ENCODE measurements at regions not wholly inside any gene's neighbourhood (a gene's known extent, or its start where the extent isn't known, plus 50 kb on each side); places are given as distances from the start of the nearest gene placed in this dataset.

- no peak overlapping the region for H3K4me2 ChIP-seq (ENCODE audit: control insufficient read depth, insufficient read depth)
- no peak overlapping the region for H2AFZ ChIP-seq (ENCODE audit: control insufficient read depth, low read depth, low read length)
- H3K4me3 ChIP-seq = no peak overlapping the region
- ATAC-seq = no peak
- intact Hi-C loops (cut with micrococcal nuclease; ENCODE audit: unreplicated experiment) = no loop called here
- CTCF ChIA-PET = no interaction called here
- no peak for TF ChIP-seq HSF1 (IDR thresholded peaks at IDR 0.05; ENCODE audit: low read depth, low read length)
- TF ChIP-seq SMAD5 (IDR thresholded peaks at IDR 0.05; ENCODE audit: low read depth) = no peak
- TF ChIP-seq NFYA (IDR thresholded peaks at IDR 0.05; ENCODE audit: borderline replicate concordance, low read depth, low read length) = no peak
- TF ChIP-seq MXI1 (IDR thresholded peaks at IDR 0.05; ENCODE audit: low read depth, low read length) = no peak
- TF ChIP-seq HCFC1 (IDR thresholded peaks at IDR 0.05; ENCODE audit: low read length) = no peak
- WGBS (ENCODE audit: insufficient coverage, insufficient replicate concordance, low lambda C conversion rate, missing lambda C conversion rate) = 39% methylated on average over 3 of the region's 3 CpGs
- peaks cover 2% of the 10 kb centered on the region for H3K4me1 ChIP-seq (ENCODE audit: control insufficient read depth, insufficient read depth, low read length)
- no peak for DNase-seq (ENCODE audit: low read depth, low spot score)
- in situ Hi-C loops (cut with MboI) = no loop called here
- no peak overlapping the region for H3K9ac ChIP-seq (ENCODE audit: control insufficient read depth, insufficient read depth, low read length)
- RAD21 ChIA-PET (ENCODE audit: unreplicated experiment) = no interaction called here
- H3K36me3 ChIP-seq (ENCODE audit: control insufficient read depth in 2 of 2, insufficient read depth in 2 of 2, low read length in 1 of 2) = no peaks in the 10 kb centered on the region
- no TSS peak for BruUV-seq (replicated peaks)
- SMC1A ChIA-PET (ENCODE audit: uncharacterized antibody, unreplicated experiment) = no interaction called here
- no peaks in the 10 kb centered on the region for H4K20me1 ChIP-seq (ENCODE audit: control insufficient read depth, insufficient read depth)
- POLR2A ChIA-PET = no interaction called here
- H3K9me3 ChIP-seq (replicated peaks; ENCODE audit: control insufficient read depth, insufficient read depth, low read length) = peaks cover 12% of the 10 kb centered on the region; the same call in 2 of the 3 replicates
- no peaks in the 10 kb centered on the region for H3K79me2 ChIP-seq (ENCODE audit: control insufficient read depth, insufficient read depth, low read length)
- no peak overlapping the region for H3K27ac ChIP-seq (ENCODE audit: control insufficient read depth, insufficient read depth)
- FAIRE-seq = no peak
- no peaks in the 10 kb centered on the region for H3K27me3 ChIP-seq (replicated peaks in 1 of 2; ENCODE audit: control insufficient read depth in 2 of 2, insufficient read depth in 2 of 2, low read length in 1 of 2)
These were observed 246.7 kb upstream of the B3GALT2 start for GRCh38 chr1:193432979-193433587.

- no peak overlapping the region for H3K27ac ChIP-seq (ENCODE audit: control insufficient read depth, insufficient read depth)
- H3K9ac ChIP-seq (ENCODE audit: control insufficient read depth, insufficient read depth, low read length) = no peak overlapping the region
- ChIA-PET RAD21 (ENCODE audit: unreplicated experiment) (no interaction called here), CTCF (no interaction called here), POLR2A (no interaction called here), SMC1A (ENCODE audit: uncharacterized antibody, unreplicated experiment) (no interaction called here)
- peaks cover 12% of the 10 kb centered on the region; the same call in 2 of the 3 replicates for H3K9me3 ChIP-seq (replicated peaks; ENCODE audit: control insufficient read depth, insufficient read depth, low read length)
- WGBS (ENCODE audit: insufficient coverage, insufficient replicate concordance, low lambda C conversion rate, missing lambda C conversion rate) = 8% methylated on average over 2 of the region's 2 CpGs
- no peaks in the 10 kb centered on the region for H4K20me1 ChIP-seq (ENCODE audit: control insufficient read depth, insufficient read depth)
- no peaks in the 10 kb centered on the region for H3K27me3 ChIP-seq (replicated peaks in 1 of 2; ENCODE audit: control insufficient read depth in 2 of 2, insufficient read depth in 2 of 2, low read length in 1 of 2)
- no peak overlapping the region for H3K4me3 ChIP-seq
- no peaks in the 10 kb centered on the region for H3K79me2 ChIP-seq (ENCODE audit: control insufficient read depth, insufficient read depth, low read length)
- no peak overlapping the region for H2AFZ ChIP-seq (ENCODE audit: control insufficient read depth, low read depth, low read length)
- in situ Hi-C loops (cut with MboI) (no loop called here), intact Hi-C loops (cut with micrococcal nuclease; ENCODE audit: unreplicated experiment) (no loop called here)
- ATAC-seq (no peak), FAIRE-seq (no peak), DNase-seq (ENCODE audit: low read depth, low spot score) (no peak)
- no peak overlapping the region for H3K4me2 ChIP-seq (ENCODE audit: control insufficient read depth, insufficient read depth)
- no peaks in the 10 kb centered on the region for H3K4me1 ChIP-seq (ENCODE audit: control insufficient read depth, insufficient read depth, low read length)
- H3K36me3 ChIP-seq (ENCODE audit: control insufficient read depth in 2 of 2, insufficient read depth in 2 of 2, low read length in 1 of 2) = no peaks in the 10 kb centered on the region
- BruUV-seq (replicated peaks) = no TSS peak
- TF ChIP-seq ZNF217 (IDR thresholded peaks at IDR 0.05) (no peak), E2F8 (IDR thresholded peaks at IDR 0.05; ENCODE audit: low read depth, partially characterized antibody) (no peak), TARDBP (IDR thresholded peaks at IDR 0.05; ENCODE audit: borderline replicate concordance) (no peak), NR2F1 (conservative IDR thresholded peaks at IDR 0.05) (no peak), ASH2L (IDR thresholded peaks at IDR 0.05; ENCODE audit: borderline replicate concordance, low read depth) (no peak), EED (IDR thresholded peaks at IDR 0.05; ENCODE audit: low read depth) (no peak), PKNOX1 (IDR thresholded peaks at IDR 0.05) (no peak), MXI1 (IDR thresholded peaks at IDR 0.05; ENCODE audit: low read depth, low read length) (no peak), SMAD5 (IDR thresholded peaks at IDR 0.05; ENCODE audit: low read depth) (no peak), RUNX3 (IDR thresholded peaks at IDR 0.05; ENCODE audit: low read length) (no peak)
These were observed 245.0 kb upstream of the B3GALT2 start for GRCh38 chr1:193431265-193431977.
